SK-N-SH treated with all-trans-retinoic acid at 6 μM for 48 hours (cell line): ENCODE measurements at regions not wholly inside any gene's neighbourhood (a gene's known extent, or its start where the extent isn't known, plus 50 kb on each side); places are given as distances from the start of the nearest gene placed in this dataset.

ENCODE experiments used
- ARNTL ChIP-seq: fragments of 450-650 bp; formaldehyde crosslinking; IDR thresholded peaks from 2 replicates; pipeline ENCODE4 v1.5.0; 2020; ENCODE audit warnings: low read depth, mild to moderate bottlenecking, moderate library complexity, borderline replicate concordance
- PATZ1 ChIP-seq: fragments of 250-450 bp; sonication (Bioruptor Pico); IDR thresholded peaks from 2 replicates; pipeline ENCODE4 v1.8.0; 2020; ENCODE audit warnings: mild to moderate bottlenecking, moderate library complexity, borderline replicate concordance
- TF ChIP-seq, protein P1 (sequence below): fragments of 250-450 bp; sonication (Bioruptor Pico); IDR thresholded peaks from 2 replicates; pipeline ENCODE4 v1.5.1; 2020; ENCODE audit warnings: low read depth, mild to moderate bottlenecking, moderate library complexity

DNA sequence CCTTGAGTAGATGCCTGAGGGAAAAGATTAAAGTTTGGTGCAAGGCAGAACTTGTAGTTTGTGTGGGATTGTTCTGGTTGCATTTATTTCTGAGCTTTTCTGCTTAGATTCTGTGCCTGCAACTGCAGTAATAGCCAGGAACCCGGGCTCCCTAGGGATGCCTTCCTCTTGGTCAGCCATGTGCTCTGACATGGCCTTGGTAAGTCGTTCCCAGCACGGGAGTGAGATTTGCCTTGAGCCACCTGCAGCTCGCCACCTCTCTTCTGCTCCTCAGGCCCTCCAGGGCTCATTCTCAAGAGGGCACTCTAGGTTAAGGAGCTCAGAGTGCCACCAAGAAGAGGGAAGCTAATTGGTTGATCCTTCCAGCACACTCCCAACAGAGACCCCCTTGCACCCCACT lies 350.6 kb upstream of the MKI67 start:
- TF ChIP-seq, protein P1, sequence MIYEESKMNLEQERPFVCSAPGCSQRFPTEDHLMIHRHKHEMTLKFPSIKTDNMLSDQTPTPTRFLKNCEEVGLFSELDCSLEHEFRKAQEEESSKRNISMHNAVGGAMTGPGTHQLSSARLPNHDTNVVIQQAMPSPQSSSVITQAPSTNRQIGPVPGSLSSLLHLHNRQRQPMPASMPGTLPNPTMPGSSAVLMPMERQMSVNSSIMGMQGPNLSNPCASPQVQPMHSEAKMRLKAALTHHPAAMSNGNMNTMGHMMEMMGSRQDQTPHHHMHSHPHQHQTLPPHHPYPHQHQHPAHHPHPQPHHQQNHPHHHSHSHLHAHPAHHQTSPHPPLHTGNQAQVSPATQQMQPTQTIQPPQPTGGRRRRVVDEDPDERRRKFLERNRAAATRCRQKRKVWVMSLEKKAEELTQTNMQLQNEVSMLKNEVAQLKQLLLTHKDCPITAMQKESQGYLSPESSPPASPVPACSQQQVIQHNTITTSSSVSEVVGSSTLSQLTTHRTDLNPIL: no peak
- TF ChIP-seq ARNTL (CRISPR knock-in tag) (no peak), PATZ1 (CRISPR knock-in tag) (no peak)
